Stomach (tissue), 8 donors: ENCODE measurements at regions not wholly inside any gene's neighbourhood (a gene's known extent, or its start where the extent isn't known, plus 50 kb on each side); places are given as distances from the start of the nearest gene placed in this dataset.

Experiments used
- DNase-seq, 2 donors: peaks; one replicate each; pipeline versions ENCODE4 v3.0.0 to v3.0.0-alpha.2; 2013 to 2019
- H3K27ac ChIP-seq, 5 donors: fragments of 200-600 bp in 4 of 5; sonication (generic) in 4 of 5; one replicate each; pipeline ENCODE4 v1.5.1; 2013 to 2019; ENCODE audit warnings: mild to moderate bottlenecking in 1 of 5, moderate library complexity in 1 of 5
- H3K27me3 ChIP-seq, 3 donors: fragments of 200-600 bp; sonication (generic); one replicate each; pipeline ENCODE4 v1.5.1; 2017 to 2019; ENCODE audit warnings: mixed run types in 1 of 3
- H3K36me3 ChIP-seq, 4 donors: fragments of 200-600 bp; sonication (generic); 1 replicate in 3 of 4; 2 replicates in 1 of 4; pipeline ENCODE4 v1.5.1; 2016 to 2019
- H3K4me1 ChIP-seq, 4 donors: fragments of 200-600 bp; sonication (generic); one replicate each; pipeline ENCODE4 v1.5.1; 2016 to 2019
- H3K4me3 ChIP-seq, 4 donors: fragments of 200-600 bp; sonication (generic) in 3 of 4; one replicate each; pipeline ENCODE4 v1.5.1; 2016 to 2019; ENCODE audit warnings: mild to moderate bottlenecking in 1 of 4
- H3K9me3 ChIP-seq, 4 donors: fragments of 200-600 bp; sonication (generic); one replicate each; pipeline ENCODE4 v1.5.1; 2016 to 2019
- CTCF ChIP-seq, 7 experiments: fragments of 450-650 bp in 4 of 7; fragments of 200-600 bp in 3 of 7; sonication (generic) in 3 of 7; IDR thresholded peaks; one replicate each; pipeline ENCODE4 v1.5.1; 2016 to 2019; ENCODE audit warnings: antibody characterized with exemption in 7 of 7, control low read depth in 2 of 7, mild to moderate bottlenecking in 1 of 7
- EP300 ChIP-seq: sonication (generic); formaldehyde crosslinking; IDR thresholded peaks from one replicate; pipeline ENCODE4 v1.6.1; 2017; ENCODE audit warnings: antibody characterized with exemption
- POLR2A ChIP-seq, 4 donors: fragments of 450-650 bp; IDR thresholded peaks; one replicate each; pipeline ENCODE4 v1.6.1; 2016; ENCODE audit warnings: antibody characterized with exemption in 4 of 4, control low read depth in 2 of 4, mild to moderate bottlenecking in 1 of 4, moderate library complexity in 1 of 4
- POLR2AphosphoS5 ChIP-seq, 3 donors: sonication (generic); formaldehyde crosslinking; IDR thresholded peaks; one replicate each; pipeline ENCODE4 v1.6.1; 2016; ENCODE audit warnings: antibody characterized with exemption in 3 of 3
- WGBS, 5 donors: extraction: QIAGEN DNeasy Blood & Tissue Kit in 3 of 5; methylation state at CpG; one replicate each; pipeline versions ENCODE4 v1.1.5 to v1.1.7; 2013 to 2018; 5-methylcytosine and 5-hydroxymethylcytosine counted together
- intact Hi-C: fragments of 100-400 bp; cut with DNase I; formaldehyde crosslinking; loops from one replicate; pipeline ENCODE4 v1.15.1; 2023; ENCODE audit warnings: low total_unique reads
- donor health status: healthy with polysubstance abuse.
- donor health status: Bipolar disorder and iron deficiency.
- donor health status: healthy.

GRCh38 chr15:66894986-66895780, 170.2 kb upstream of the SMAD3 start:
- H3K9me3 ChIP-seq = peaks cover 0 to under 1% (median under 1%) of the 10 kb centered on the region in 4 donors
- no peak for DNase-seq
- H3K27me3 ChIP-seq = no peaks in the 10 kb centered on the region
- intact Hi-C loops = no loop called here
- no peak overlapping the region for H3K4me3 ChIP-seq
- H3K27ac ChIP-seq = no peak overlapping the region
- 66 to 95% (median 82%) methylated on average over 4 of the region's 4 CpGs for WGBS, 5 donors
- TF ChIP-seq CTCF (IDR thresholded peaks at IDR 0.05) = no peak
- no peak for TF ChIP-seq POLR2A (IDR thresholded peaks at IDR 0.05)
- TF ChIP-seq POLR2AphosphoS5 (IDR thresholded peaks at IDR 0.05) = no peak
- no peak for TF ChIP-seq EP300
- H3K36me3 ChIP-seq = no peaks in the 10 kb centered on the region
- H3K4me1 ChIP-seq = peaks cover 3 to 11% (median 4%) of the 10 kb centered on the region in 4 donors

- Histone ChIP-seq H3K36me3 (no peaks in the 10 kb centered on the region), H3K4me3 (no peak overlapping the region), H3K27me3 (no peaks in the 10 kb centered on the region), H3K4me1 (peaks cover 3 to 11% (median 4%) of the 10 kb centered on the region in 4 donors), H3K27ac (no peak overlapping the region), H3K9me3 (no peaks in the 10 kb centered on the region)
- WGBS, 5 donors = 89 to 97% (median 93%) methylated on average over 9 of the region's 9 CpGs
- intact Hi-C loops = no loop called here
- TF ChIP-seq EP300 = no peak
- TF ChIP-seq POLR2AphosphoS5 (IDR thresholded peaks at IDR 0.05) = no peak
- TF ChIP-seq CTCF (IDR thresholded peaks at IDR 0.05) = no peak
- no peak for TF ChIP-seq POLR2A (IDR thresholded peaks at IDR 0.05)
- DNase-seq = no peak
These were observed 169.5 kb upstream of the SMAD3 start for GRCh38 chr15:66895794-66896453.

- no peak for TF ChIP-seq EP300
- TF ChIP-seq POLR2A (IDR thresholded peaks at IDR 0.05) = no peak
- TF ChIP-seq POLR2AphosphoS5 (IDR thresholded peaks at IDR 0.05) = no peak
- no peak for TF ChIP-seq CTCF (IDR thresholded peaks at IDR 0.05)
- no peaks in the 10 kb centered on the region for H3K36me3 ChIP-seq
- intact Hi-C loops = no loop called here
- H3K27me3 ChIP-seq = no peaks in the 10 kb centered on the region
- 56 to 83% (median 74%) methylated on average over 5 of the region's 5 CpGs for WGBS, 5 donors
- no peak overlapping the region for H3K27ac ChIP-seq
- H3K4me3 ChIP-seq = no peak overlapping the region
- no peaks in the 10 kb centered on the region for H3K9me3 ChIP-seq
- no peak for DNase-seq
- H3K4me1 ChIP-seq = peaks cover 3 to 11% (median 4%) of the 10 kb centered on the region in 4 donors
These were observed 168.8 kb upstream of the SMAD3 start for GRCh38 chr15:66896611-66897010.

GRCh38 chr15:66897416-66897815, 168.0 kb upstream of the SMAD3 start:
- no peak overlapping the region for H3K4me3 ChIP-seq
- WGBS, 5 donors = 70 to 86% (median 83%) methylated on average over 4 of the region's 4 CpGs
- H3K4me1 ChIP-seq = peaks cover under 1 to 8% (median 1%) of the 10 kb centered on the region in 4 donors
- peak in 1 of 2 donors; percentile 18 for DNase-seq
- H3K36me3 ChIP-seq = no peaks in the 10 kb centered on the region
- TF ChIP-seq POLR2A (IDR thresholded peaks at IDR 0.05) = no peak
- TF ChIP-seq EP300 = no peak
- no peak for TF ChIP-seq POLR2AphosphoS5 (IDR thresholded peaks at IDR 0.05)
- TF ChIP-seq CTCF (IDR thresholded peaks at IDR 0.05) = no peak
- no peaks in the 10 kb centered on the region for H3K27me3 ChIP-seq
- no peaks in the 10 kb centered on the region for H3K9me3 ChIP-seq
- intact Hi-C loops = no loop called here
- no peak overlapping the region for H3K27ac ChIP-seq
